PFSK-1 (cell line): ENCODE measurements at regions not wholly inside any gene's neighbourhood (a gene's known extent, or its start where the extent isn't known, plus 50 kb on each side); places are given as distances from the start of the nearest gene placed in this dataset.

Experiments
- FOXP2 ChIP-seq: optimal IDR thresholded peaks from 2 replicates; pipeline ENCODE3; 2011; ENCODE audit warnings: borderline replicate concordance, control low read depth, inconsistent platforms; ENCODE audit not compliant: insufficient read depth; ENCODE audit errors: extremely low read length, extremely low read depth
- POLR2AphosphoS5 ChIP-seq: IDR thresholded peaks from 2 replicates; pipeline ENCODE4 v1.6.1; 2012; ENCODE audit warnings: low read depth, mild to moderate bottlenecking, control low read depth, low read length, moderate library complexity
- REST ChIP-seq, 2 experiments: IDR thresholded peaks; 2 replicates each; pipeline versions ENCODE4 v1.6.1 to v1.8.0; 2011 to 2012; ENCODE audit warnings: low read depth in 2 of 2, low read length in 2 of 2, control low read depth in 1 of 2, inconsistent platforms in 1 of 2, mild to moderate bottlenecking in 1 of 2, moderate library complexity in 1 of 2; ENCODE audit not compliant: insufficient read depth in 1 of 2
- SIN3A ChIP-seq: IDR thresholded peaks from 2 replicates; pipeline ENCODE4 v1.6.1; 2012; ENCODE audit warnings: mild to moderate bottlenecking, low read length, moderate library complexity, borderline replicate concordance; ENCODE audit not compliant: insufficient read depth
- TAF1 ChIP-seq: IDR thresholded peaks from 2 replicates; pipeline ENCODE4 v1.6.1; 2012; ENCODE audit warnings: low read length, control low read depth, borderline replicate concordance; ENCODE audit not compliant: insufficient read depth

DNA sequence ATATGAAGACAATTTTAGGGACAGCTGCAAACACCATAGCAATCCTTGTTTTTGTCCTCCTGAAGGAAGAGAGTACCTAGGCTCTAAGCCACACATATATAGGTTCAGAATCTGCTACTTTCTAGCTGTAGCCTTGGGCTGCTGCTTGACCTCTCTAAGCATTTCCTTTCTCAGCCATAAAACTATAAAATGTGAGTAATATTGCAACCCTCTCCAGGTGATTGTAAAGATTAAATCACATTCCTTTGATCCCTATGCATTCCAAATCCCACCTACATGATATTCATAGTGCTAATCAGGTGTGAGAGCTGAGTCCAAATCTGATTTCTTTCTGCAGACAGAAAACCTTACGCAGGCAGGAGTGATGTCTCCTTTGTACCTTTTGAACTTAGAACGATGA, 913.5 kb downstream of the VRK1 start:
- TF ChIP-seq SIN3A = no peak
- TF ChIP-seq POLR2AphosphoS5 = no peak
- no peak for TF ChIP-seq REST (IDR thresholded peaks at IDR 0.05; ENCODE audit: insufficient read depth in 1 of 2, low read depth in 2 of 2, low read length in 2 of 2)
- no peak for TF ChIP-seq TAF1
- TF ChIP-seq FOXP2 = no peak
